GM23338 (cell line): ENCODE measurements at regions not wholly inside any gene's neighbourhood (a gene's known extent, or its start where the extent isn't known, plus 50 kb on each side); places are given as distances from the start of the nearest gene placed in this dataset.

Experiments used
- ATAC-seq: fragments of 200-7000 bp; cut with Tn5 transposase; 3 replicates; pipeline ENCODE4 v1.9.1; 2020
- DNase-seq: peaks from one replicate; pipeline ENCODE4 v3.0.0-alpha.2; 2015; ENCODE audit warnings: low spot score
- H2AFZ ChIP-seq: fragments of 200-600 bp; sonication (generic); 2 replicates; pipeline ENCODE4 v1.8.0; 2016; ENCODE audit warnings: antibody characterized with exemption, mild to moderate bottlenecking, moderate library complexity
- H3F3A ChIP-seq: fragments of 200-600 bp; sonication (generic); replicated peaks from 2 replicates; pipeline ENCODE4 v1.8.0; 2017; ENCODE audit warnings: antibody characterized with exemption, mixed run types, low read depth
- H3K27ac ChIP-seq: fragments of 200-600 bp; sonication (generic); 2 replicates; pipeline ENCODE4 v1.6.1; 2016; ENCODE audit warnings: low read depth
- H3K27me3 ChIP-seq: fragments of 200-600 bp; sonication (generic); 2 replicates; pipeline ENCODE4 v1.8.0; 2016; ENCODE audit warnings: mild to moderate bottlenecking, mixed run types, moderate library complexity; ENCODE audit not compliant: insufficient read depth
- H3K36me3 ChIP-seq: fragments of 200-600 bp; sonication (generic); 2 replicates; pipeline ENCODE4 v1.8.0; 2016; ENCODE audit warnings: mild to moderate bottlenecking; ENCODE audit not compliant: insufficient read depth
- H3K4me1 ChIP-seq: fragments of 200-600 bp; sonication (generic); 2 replicates; pipeline ENCODE4 v1.8.0; 2016; ENCODE audit warnings: mild to moderate bottlenecking, moderate library complexity; ENCODE audit not compliant: insufficient read depth
- H3K4me2 ChIP-seq: fragments of 200-600 bp; sonication (generic); 2 replicates; pipeline ENCODE4 v1.7.1; 2017; ENCODE audit warnings: mixed run types
- H3K4me3 ChIP-seq: fragments of 200-600 bp; sonication (generic); 2 replicates; pipeline ENCODE4 v1.6.1; 2016; ENCODE audit warnings: mixed run types
- H3K79me2 ChIP-seq: fragments of 200-600 bp; sonication (generic); replicated peaks from 2 replicates; pipeline ENCODE4 v1.8.0; 2017; ENCODE audit warnings: mild to moderate bottlenecking; ENCODE audit not compliant: insufficient read depth
- H3K9me2 ChIP-seq: fragments of 200-600 bp; sonication (generic); 2 replicates; pipeline ENCODE4 v1.8.0; 2017; ENCODE audit not compliant: insufficient read depth
- H4K20me1 ChIP-seq: fragments of 200-600 bp; sonication (generic); replicated peaks from 2 replicates; pipeline ENCODE4 v1.8.0; 2017; ENCODE audit warnings: mild to moderate bottlenecking; ENCODE audit not compliant: insufficient read depth
- H3K27ac Mint-ChIP-seq: 2 replicates; pipeline ENCODE4 v1.8.0; 2020; ENCODE audit warnings: inconsistent platforms, mild to moderate bottlenecking, moderate library complexity, mixed read lengths
- H3K27me3 Mint-ChIP-seq: 3 replicates; pipeline ENCODE4 v1.8.0; 2022; ENCODE audit warnings: low read depth, mild to moderate bottlenecking, moderate library complexity, mixed read lengths, inconsistent platforms; ENCODE audit not compliant: insufficient read depth, poor library complexity
- H3K36me3 Mint-ChIP-seq: 3 replicates; pipeline ENCODE4 v1.8.0; 2021; ENCODE audit warnings: low read depth, mild to moderate bottlenecking, inconsistent platforms, moderate library complexity, mixed read lengths
- H3K4me1 Mint-ChIP-seq: 3 replicates; pipeline ENCODE4 v1.8.0; 2020; ENCODE audit warnings: mild to moderate bottlenecking, inconsistent platforms, mixed read lengths
- H3K4me3 Mint-ChIP-seq: 3 replicates; pipeline ENCODE4 v1.8.0; 2021; ENCODE audit warnings: moderate library complexity, mild to moderate bottlenecking, inconsistent platforms, mixed read lengths
- H3K9me3 Mint-ChIP-seq: 3 replicates; pipeline ENCODE4 v1.8.0; 2020; ENCODE audit warnings: moderate library complexity, mild to moderate bottlenecking, inconsistent platforms, mixed read lengths
- JUNB ChIP-seq: IDR thresholded peaks from one replicate; pipeline ENCODE4 v1.6.1; 2016; ENCODE audit warnings: antibody characterized with exemption; ENCODE audit not compliant: unreplicated experiment
- POLR2AphosphoS5 ChIP-seq: IDR thresholded peaks from 2 replicates; pipeline ENCODE4 v1.6.1; 2016; ENCODE audit warnings: antibody characterized with exemption, low read depth
- STAT1 ChIP-seq: IDR thresholded peaks from one replicate; pipeline ENCODE4 v1.6.1; 2016; ENCODE audit warnings: antibody characterized with exemption; ENCODE audit not compliant: unreplicated experiment
- ZNF114 ChIP-seq: fragments of 250-450 bp; sonication (Bioruptor Pico); IDR thresholded peaks from 2 replicates; pipeline ENCODE4 v1.5.0; 2020; ENCODE audit warnings: mild to moderate bottlenecking, moderate library complexity
- ZNF331 ChIP-seq: fragments of 250-450 bp; sonication (Bioruptor Pico); IDR thresholded peaks from 2 replicates; pipeline ENCODE4 v1.5.0; 2020; ENCODE audit warnings: low read depth, mild to moderate bottlenecking, moderate library complexity
- TF ChIP-seq, protein P1 (sequence below): fragments of 250-450 bp; sonication (Bioruptor Pico); IDR thresholded peaks from 2 replicates; pipeline ENCODE4 v1.5.0; 2020; ENCODE audit warnings: mild to moderate bottlenecking, moderate library complexity
- TF ChIP-seq, protein P2 (sequence below): IDR thresholded peaks from one replicate; pipeline ENCODE4 v1.6.1; 2018; ENCODE audit warnings: antibody characterized with exemption; ENCODE audit not compliant: unreplicated experiment
- TF ChIP-seq, protein P3 (sequence below): IDR thresholded peaks from 2 replicates; pipeline ENCODE4 v1.6.1; 2016; ENCODE audit warnings: antibody characterized with exemption
- TF ChIP-seq, protein P4 (sequence below), 2 experiments: fragments of 200-600 bp in 1 of 2; sonication (generic) in 1 of 2; conservative IDR thresholded peaks; 2 replicates each; pipeline versions ENCODE4 v1.5.1 to v1.6.1; 2016 to 2017; ENCODE audit warnings: antibody characterized with exemption in 2 of 2, low read depth in 2 of 2, mild to moderate bottlenecking in 2 of 2, moderate library complexity in 1 of 2

DNA sequence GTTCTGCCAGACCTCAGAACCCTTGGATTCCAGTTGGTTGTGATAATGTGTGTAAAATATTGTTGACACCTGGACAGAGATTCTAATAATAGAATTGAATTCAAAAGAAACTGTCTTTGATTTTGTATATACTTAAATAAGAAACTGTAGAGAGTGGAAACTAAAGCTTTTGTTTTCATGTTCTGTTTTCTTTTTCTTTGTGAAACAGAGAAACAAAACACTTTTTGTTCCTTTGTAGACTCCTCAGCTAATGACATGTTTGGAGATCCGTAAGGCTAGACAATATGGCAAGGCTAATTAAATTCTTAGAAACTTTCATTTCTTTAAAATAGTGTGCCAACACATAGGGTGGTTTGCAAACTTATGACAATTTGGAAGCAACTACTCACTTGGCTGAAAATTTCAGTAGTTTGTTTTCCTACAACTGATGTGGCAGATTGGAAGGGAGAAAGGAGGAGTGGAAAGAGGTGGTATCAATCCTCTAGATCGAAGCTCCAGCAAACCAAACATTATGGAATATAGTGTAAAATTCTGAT is 90.9 kb upstream of the FAT1 start:
- 0 out of 3 replicates have a peak, but pooled peaks cover 4% of the 10 kb centered on the region for H3K36me3 Mint-ChIP-seq
- TF ChIP-seq, protein P1, sequence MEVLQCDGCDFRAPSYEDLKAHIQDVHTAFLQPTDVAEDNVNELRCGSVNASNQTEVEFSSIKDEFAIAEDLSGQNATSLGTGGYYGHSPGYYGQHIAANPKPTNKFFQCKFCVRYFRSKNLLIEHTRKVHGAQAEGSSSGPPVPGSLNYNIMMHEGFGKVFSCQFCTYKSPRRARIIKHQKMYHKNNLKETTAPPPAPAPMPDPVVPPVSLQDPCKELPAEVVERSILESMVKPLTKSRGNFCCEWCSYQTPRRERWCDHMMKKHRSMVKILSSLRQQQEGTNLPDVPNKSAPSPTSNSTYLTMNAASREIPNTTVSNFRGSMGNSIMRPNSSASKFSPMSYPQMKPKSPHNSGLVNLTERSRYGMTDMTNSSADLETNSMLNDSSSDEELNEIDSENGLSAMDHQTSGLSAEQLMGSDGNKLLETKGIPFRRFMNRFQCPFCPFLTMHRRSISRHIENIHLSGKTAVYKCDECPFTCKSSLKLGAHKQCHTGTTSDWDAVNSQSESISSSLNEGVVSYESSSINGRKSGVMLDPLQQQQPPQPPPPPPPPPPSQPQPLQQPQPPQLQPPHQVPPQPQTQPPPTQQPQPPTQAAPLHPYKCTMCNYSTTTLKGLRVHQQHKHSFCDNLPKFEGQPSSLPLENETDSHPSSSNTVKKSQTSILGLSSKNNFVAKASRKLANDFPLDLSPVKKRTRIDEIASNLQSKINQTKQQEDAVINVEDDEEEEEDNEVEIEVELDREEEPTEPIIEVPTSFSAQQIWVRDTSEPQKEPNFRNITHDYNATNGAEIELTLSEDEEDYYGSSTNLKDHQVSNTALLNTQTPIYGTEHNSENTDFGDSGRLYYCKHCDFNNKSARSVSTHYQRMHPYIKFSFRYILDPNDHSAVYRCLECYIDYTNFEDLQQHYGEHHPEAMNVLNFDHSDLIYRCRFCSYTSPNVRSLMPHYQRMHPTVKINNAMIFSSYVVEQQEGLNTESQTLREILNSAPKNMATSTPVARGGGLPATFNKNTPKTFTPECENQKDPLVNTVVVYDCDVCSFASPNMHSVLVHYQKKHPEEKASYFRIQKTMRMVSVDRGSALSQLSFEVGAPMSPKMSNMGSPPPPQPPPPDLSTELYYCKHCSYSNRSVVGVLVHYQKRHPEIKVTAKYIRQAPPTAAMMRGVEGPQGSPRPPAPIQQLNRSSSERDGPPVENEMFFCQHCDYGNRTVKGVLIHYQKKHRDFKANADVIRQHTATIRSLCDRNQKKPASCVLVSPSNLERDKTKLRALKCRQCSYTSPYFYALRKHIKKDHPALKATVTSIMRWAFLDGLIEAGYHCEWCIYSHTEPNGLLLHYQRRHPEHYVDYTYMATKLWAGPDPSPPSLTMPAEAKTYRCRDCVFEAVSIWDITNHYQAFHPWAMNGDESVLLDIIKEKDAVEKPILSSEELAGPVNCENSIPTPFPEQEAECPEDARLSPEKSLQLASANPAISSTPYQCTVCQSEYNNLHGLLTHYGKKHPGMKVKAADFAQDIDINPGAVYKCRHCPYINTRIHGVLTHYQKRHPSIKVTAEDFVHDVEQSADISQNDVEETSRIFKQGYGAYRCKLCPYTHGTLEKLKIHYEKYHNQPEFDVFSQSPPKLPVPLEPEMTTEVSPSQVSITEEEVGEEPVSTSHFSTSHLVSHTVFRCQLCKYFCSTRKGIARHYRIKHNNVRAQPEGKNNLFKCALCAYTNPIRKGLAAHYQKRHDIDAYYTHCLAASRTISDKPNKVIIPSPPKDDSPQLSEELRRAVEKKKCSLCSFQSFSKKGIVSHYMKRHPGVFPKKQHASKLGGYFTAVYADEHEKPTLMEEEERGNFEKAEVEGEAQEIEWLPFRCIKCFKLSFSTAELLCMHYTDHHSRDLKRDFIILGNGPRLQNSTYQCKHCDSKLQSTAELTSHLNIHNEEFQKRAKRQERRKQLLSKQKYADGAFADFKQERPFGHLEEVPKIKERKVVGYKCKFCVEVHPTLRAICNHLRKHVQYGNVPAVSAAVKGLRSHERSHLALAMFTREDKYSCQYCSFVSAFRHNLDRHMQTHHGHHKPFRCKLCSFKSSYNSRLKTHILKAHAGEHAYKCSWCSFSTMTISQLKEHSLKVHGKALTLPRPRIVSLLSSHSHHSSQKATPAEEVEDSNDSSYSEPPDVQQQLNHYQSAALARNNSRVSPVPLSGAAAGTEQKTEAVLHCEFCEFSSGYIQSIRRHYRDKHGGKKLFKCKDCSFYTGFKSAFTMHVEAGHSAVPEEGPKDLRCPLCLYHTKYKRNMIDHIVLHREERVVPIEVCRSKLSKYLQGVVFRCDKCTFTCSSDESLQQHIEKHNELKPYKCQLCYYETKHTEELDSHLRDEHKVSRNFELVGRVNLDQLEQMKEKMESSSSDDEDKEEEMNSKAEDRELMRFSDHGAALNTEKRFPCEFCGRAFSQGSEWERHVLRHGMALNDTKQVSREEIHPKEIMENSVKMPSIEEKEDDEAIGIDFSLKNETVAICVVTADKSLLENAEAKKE, result no peak
- TF ChIP-seq, protein P2, sequence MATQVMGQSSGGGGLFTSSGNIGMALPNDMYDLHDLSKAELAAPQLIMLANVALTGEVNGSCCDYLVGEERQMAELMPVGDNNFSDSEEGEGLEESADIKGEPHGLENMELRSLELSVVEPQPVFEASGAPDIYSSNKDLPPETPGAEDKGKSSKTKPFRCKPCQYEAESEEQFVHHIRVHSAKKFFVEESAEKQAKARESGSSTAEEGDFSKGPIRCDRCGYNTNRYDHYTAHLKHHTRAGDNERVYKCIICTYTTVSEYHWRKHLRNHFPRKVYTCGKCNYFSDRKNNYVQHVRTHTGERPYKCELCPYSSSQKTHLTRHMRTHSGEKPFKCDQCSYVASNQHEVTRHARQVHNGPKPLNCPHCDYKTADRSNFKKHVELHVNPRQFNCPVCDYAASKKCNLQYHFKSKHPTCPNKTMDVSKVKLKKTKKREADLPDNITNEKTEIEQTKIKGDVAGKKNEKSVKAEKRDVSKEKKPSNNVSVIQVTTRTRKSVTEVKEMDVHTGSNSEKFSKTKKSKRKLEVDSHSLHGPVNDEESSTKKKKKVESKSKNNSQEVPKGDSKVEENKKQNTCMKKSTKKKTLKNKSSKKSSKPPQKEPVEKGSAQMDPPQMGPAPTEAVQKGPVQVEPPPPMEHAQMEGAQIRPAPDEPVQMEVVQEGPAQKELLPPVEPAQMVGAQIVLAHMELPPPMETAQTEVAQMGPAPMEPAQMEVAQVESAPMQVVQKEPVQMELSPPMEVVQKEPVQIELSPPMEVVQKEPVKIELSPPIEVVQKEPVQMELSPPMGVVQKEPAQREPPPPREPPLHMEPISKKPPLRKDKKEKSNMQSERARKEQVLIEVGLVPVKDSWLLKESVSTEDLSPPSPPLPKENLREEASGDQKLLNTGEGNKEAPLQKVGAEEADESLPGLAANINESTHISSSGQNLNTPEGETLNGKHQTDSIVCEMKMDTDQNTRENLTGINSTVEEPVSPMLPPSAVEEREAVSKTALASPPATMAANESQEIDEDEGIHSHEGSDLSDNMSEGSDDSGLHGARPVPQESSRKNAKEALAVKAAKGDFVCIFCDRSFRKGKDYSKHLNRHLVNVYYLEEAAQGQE, result no peak
- TF ChIP-seq STAT1 (no peak), ZNF114 (CRISPR knock-in tag) (no peak), ZNF331 (CRISPR knock-in tag) (no peak), POLR2AphosphoS5 (no peak), JUNB (no peak)
- TF ChIP-seq, protein P3, sequence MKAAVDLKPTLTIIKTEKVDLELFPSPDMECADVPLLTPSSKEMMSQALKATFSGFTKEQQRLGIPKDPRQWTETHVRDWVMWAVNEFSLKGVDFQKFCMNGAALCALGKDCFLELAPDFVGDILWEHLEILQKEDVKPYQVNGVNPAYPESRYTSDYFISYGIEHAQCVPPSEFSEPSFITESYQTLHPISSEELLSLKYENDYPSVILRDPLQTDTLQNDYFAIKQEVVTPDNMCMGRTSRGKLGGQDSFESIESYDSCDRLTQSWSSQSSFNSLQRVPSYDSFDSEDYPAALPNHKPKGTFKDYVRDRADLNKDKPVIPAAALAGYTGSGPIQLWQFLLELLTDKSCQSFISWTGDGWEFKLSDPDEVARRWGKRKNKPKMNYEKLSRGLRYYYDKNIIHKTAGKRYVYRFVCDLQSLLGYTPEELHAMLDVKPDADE, result no peak
- TF ChIP-seq, protein P4, sequence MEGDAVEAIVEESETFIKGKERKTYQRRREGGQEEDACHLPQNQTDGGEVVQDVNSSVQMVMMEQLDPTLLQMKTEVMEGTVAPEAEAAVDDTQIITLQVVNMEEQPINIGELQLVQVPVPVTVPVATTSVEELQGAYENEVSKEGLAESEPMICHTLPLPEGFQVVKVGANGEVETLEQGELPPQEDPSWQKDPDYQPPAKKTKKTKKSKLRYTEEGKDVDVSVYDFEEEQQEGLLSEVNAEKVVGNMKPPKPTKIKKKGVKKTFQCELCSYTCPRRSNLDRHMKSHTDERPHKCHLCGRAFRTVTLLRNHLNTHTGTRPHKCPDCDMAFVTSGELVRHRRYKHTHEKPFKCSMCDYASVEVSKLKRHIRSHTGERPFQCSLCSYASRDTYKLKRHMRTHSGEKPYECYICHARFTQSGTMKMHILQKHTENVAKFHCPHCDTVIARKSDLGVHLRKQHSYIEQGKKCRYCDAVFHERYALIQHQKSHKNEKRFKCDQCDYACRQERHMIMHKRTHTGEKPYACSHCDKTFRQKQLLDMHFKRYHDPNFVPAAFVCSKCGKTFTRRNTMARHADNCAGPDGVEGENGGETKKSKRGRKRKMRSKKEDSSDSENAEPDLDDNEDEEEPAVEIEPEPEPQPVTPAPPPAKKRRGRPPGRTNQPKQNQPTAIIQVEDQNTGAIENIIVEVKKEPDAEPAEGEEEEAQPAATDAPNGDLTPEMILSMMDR (conservative IDR thresholded peaks at IDR 0.05; ENCODE audit: low read depth in 2 of 2), result no peak
- Histone ChIP-seq H3K79me2 (no peaks in the 10 kb centered on the region), H3K36me3 (no peaks in the 10 kb centered on the region), H3K9me2 (no peaks in the 10 kb centered on the region), H3K27me3 (no peaks in the 10 kb centered on the region), H3K27ac (no peak overlapping the region), H3K4me3 (no peak overlapping the region), H2AFZ (no peak overlapping the region), H3K4me2 (no peak overlapping the region), H3F3A (no peaks in the 10 kb centered on the region), H3K4me1 (no peaks in the 10 kb centered on the region), H4K20me1 (no peaks in the 10 kb centered on the region)
- H3K27me3 Mint-ChIP-seq, result no peaks in the 10 kb centered on the region
- no peak overlapping the region for H3K27ac Mint-ChIP-seq
- H3K4me1 Mint-ChIP-seq, result peaks cover 5% of the 10 kb centered on the region; the same call in 2 of the 3 replicates
- DNase-seq (no peak), ATAC-seq (no peak)
- no peak overlapping the region for H3K4me3 Mint-ChIP-seq
- H3K9me3 Mint-ChIP-seq, result peaks cover 8% of the 10 kb centered on the region; the same call in 1 of the 3 replicates
